DMS153 treated with DMSO at 0.1 percent for 48 hours (cell line): ENCODE measurements at regions not wholly inside any gene's neighbourhood (a gene's known extent, or its start where the extent isn't known, plus 50 kb on each side); places are given as distances from the start of the nearest gene placed in this dataset.
"Not testable (repeated sequence)": the region's sequence is repeated elsewhere in the genome, so short reads cannot be mapped to it uniquely, and the experiment has no call there.

Experiments
- DNase-seq: peaks from one replicate; lab custom pipeline; 2025; ENCODE audit not compliant: unreplicated experiment; lab: John Stamatoyannopoulos, UW

GRCh38 chr20:56914532-56914931, 285.4 kb downstream of the TFAP2C start:
- no peak for DNase-seq

- DNase-seq: no peak
Observed at GRCh38 chr20:56916345-56916622, 287.2 kb downstream of the TFAP2C start.

- DNase-seq: not testable (repeated sequence)
Observed at GRCh38 chr20:56920041-56920440, 290.9 kb downstream of the TFAP2C start.

GRCh38 chr20:56922497-56922896, 293.4 kb downstream of the TFAP2C start:
- no peak for DNase-seq

GRCh38 chr20:56924292-56925081, 295.4 kb downstream of the TFAP2C start:
- DNase-seq: no peak

GRCh38 chr20:56925082-56925830, 296.1 kb downstream of the TFAP2C start:
- no peak for DNase-seq

- DNase-seq: no peak
Observed at GRCh38 chr20:56925831-56926170, 296.7 kb downstream of the TFAP2C start.

- DNase-seq: no peak
Observed at GRCh38 chr20:56926501-56926900, 297.4 kb downstream of the TFAP2C start.

GRCh38 chr20:56927127-56927526, 298.0 kb downstream of the TFAP2C start:
- DNase-seq: no peak

- no peak for DNase-seq
Observed at GRCh38 chr20:56928007-56928406, 298.9 kb downstream of the TFAP2C start.

- no peak for DNase-seq
Observed at GRCh38 chr20:56929606-56930005, 300.5 kb downstream of the TFAP2C start.

GRCh38 chr20:56930876-56931275, 301.8 kb downstream of the TFAP2C start:
- DNase-seq: no peak

- no peak for DNase-seq
Observed at GRCh38 chr20:56932575-56933330, 303.6 kb downstream of the TFAP2C start.

- DNase-seq: no peak
Observed at GRCh38 chr20:56933331-56933698, 304.2 kb downstream of the TFAP2C start.

- DNase-seq: no peak
Observed at GRCh38 chr20:56934888-56935287, 305.8 kb downstream of the TFAP2C start.

- DNase-seq: no peak
Observed at GRCh38 chr20:56940466-56940865, 311.4 kb downstream of the TFAP2C start.

- no peak for DNase-seq
Observed at GRCh38 chr20:56941101-56941686, 312.1 kb downstream of the TFAP2C start.

- no peak for DNase-seq
Observed at GRCh38 chr20:56943946-56944945, 315.1 kb downstream of the TFAP2C start.

- no peak for DNase-seq
Observed at GRCh38 chr20:56945057-56945456, 316.0 kb downstream of the TFAP2C start.

- DNase-seq: no peak
Observed at GRCh38 chr20:56945901-56946300, 316.8 kb downstream of the TFAP2C start.
